HepG2 (cell line): ENCODE measurements at regions not wholly inside any gene's neighbourhood (a gene's known extent, or its start where the extent isn't known, plus 50 kb on each side); places are given as distances from the start of the nearest gene placed in this dataset.
A peak's percentile ranks its signal among the peaks of the same experiment; 100 is the strongest.

Experiments used
- DNMT3B ChIP-seq: conservative IDR thresholded peaks from 2 replicates; pipeline ENCODE4 v1.6.1; 2016; ENCODE audit warnings: missing biosample characterization, control low read depth
- E2F2 ChIP-seq: sonication (generic); formaldehyde crosslinking; IDR thresholded peaks from 2 replicates; pipeline ENCODE4 v1.4.0; 2020; ENCODE audit warnings: missing genetic modification reagents, borderline replicate concordance
- ELF3 ChIP-seq: IDR thresholded peaks from 2 replicates; pipeline ENCODE4 v1.6.1; 2016; ENCODE audit warnings: missing genetic modification reagents, missing compliant biosample characterization
- HDAC1 ChIP-seq: sonication (generic); formaldehyde crosslinking; IDR thresholded peaks from 2 replicates; pipeline ENCODE4 v1.5.1; 2020; ENCODE audit warnings: mild to moderate bottlenecking, missing genetic modification reagents
- HNF4A ChIP-seq: sonication (generic); formaldehyde crosslinking; IDR thresholded peaks from 2 replicates; pipeline ENCODE4 v1.4.0; 2020; ENCODE audit warnings: missing genetic modification reagents
- IKZF1 ChIP-seq: fragments of 450-650 bp; IDR thresholded peaks from 2 replicates; pipeline ENCODE4 v1.7.1; 2016
- JUN ChIP-seq: sonication (generic); formaldehyde crosslinking; IDR thresholded peaks from 2 replicates; pipeline ENCODE4 v1.4.0; 2020; ENCODE audit warnings: mild to moderate bottlenecking, missing genetic modification reagents
- MAF1 ChIP-seq: sonication (generic); formaldehyde crosslinking; IDR thresholded peaks from 2 replicates; pipeline ENCODE4 v1.5.0; 2020; ENCODE audit warnings: missing genetic modification reagents, borderline replicate concordance
- PCBP1 ChIP-seq: fragments of 200-400 bp; formaldehyde crosslinking; IDR thresholded peaks from 2 replicates; pipeline ENCODE4 v1.6.1; 2017; ENCODE audit warnings: mild to moderate bottlenecking, low read depth, low read length, borderline replicate concordance
- SAP130 ChIP-seq: IDR thresholded peaks from 2 replicates; pipeline ENCODE4 v1.6.1; 2016; ENCODE audit warnings: low read depth
- SNRNP70 ChIP-seq: fragments of 200-400 bp; formaldehyde crosslinking; IDR thresholded peaks from 2 replicates; pipeline ENCODE4 v1.6.1; 2017; ENCODE audit warnings: mild to moderate bottlenecking, low read depth, low read length, moderate library complexity
- SOX13 ChIP-seq, 3 experiments: fragments of 450-650 bp in 1 of 3; sonication (generic) in 1 of 3; formaldehyde crosslinking in 1 of 3; IDR thresholded peaks in 2 of 3; conservative IDR thresholded peaks in 1 of 3; 2 replicates each; pipeline versions ENCODE4 v1.5.0 to v1.6.1; 2016 to 2020; ENCODE audit warnings: antibody characterized with exemption in 1 of 3, mild to moderate bottlenecking in 1 of 3, missing compliant biosample characterization in 1 of 3, missing genetic modification reagents in 1 of 3, moderate library complexity in 1 of 3
- TAF1 ChIP-seq: sonication (generic); formaldehyde crosslinking; IDR thresholded peaks from 2 replicates; pipeline ENCODE4 v1.4.0; 2020; ENCODE audit warnings: missing genetic modification reagents
- TOPORS ChIP-seq: sonication (generic); formaldehyde crosslinking; IDR thresholded peaks from 2 replicates; pipeline ENCODE4 v1.8.0; 2023; ENCODE audit warnings: mild to moderate bottlenecking, missing genetic modification reagents
- ZBTB46 ChIP-seq: sonication (generic); formaldehyde crosslinking; IDR thresholded peaks from 2 replicates; pipeline ENCODE4 v1.4.0; 2020; ENCODE audit warnings: mild to moderate bottlenecking, missing genetic modification reagents, borderline replicate concordance
- ZNF160 ChIP-seq: sonication (generic); formaldehyde crosslinking; IDR thresholded peaks from 2 replicates; pipeline ENCODE4 v1.8.0; 2022; ENCODE audit warnings: mild to moderate bottlenecking, inconsistent platforms, missing genetic modification reagents
- ZNF251 ChIP-seq: sonication (generic); formaldehyde crosslinking; IDR thresholded peaks from 2 replicates; pipeline ENCODE4 v1.9.0; 2021; ENCODE audit warnings: mild to moderate bottlenecking, missing genetic modification reagents
- ZNF30 ChIP-seq: sonication (generic); formaldehyde crosslinking; IDR thresholded peaks from 2 replicates; pipeline ENCODE4 v1.5.0; 2020; ENCODE audit warnings: mild to moderate bottlenecking, missing genetic modification reagents
- ZNF44 ChIP-seq: sonication (generic); formaldehyde crosslinking; IDR thresholded peaks from 2 replicates; pipeline ENCODE4 v1.5.1; 2020; ENCODE audit warnings: mild to moderate bottlenecking, missing genetic modification reagents
- ZNF563 ChIP-seq: sonication (generic); formaldehyde crosslinking; IDR thresholded peaks from 2 replicates; pipeline ENCODE4 v1.8.0; 2022; ENCODE audit warnings: mild to moderate bottlenecking, moderate library complexity, missing genetic modification reagents
- ZNF597 ChIP-seq: sonication (generic); formaldehyde crosslinking; IDR thresholded peaks from 2 replicates; pipeline ENCODE4 v1.5.0; 2020; ENCODE audit warnings: missing genetic modification reagents
- ZNF605 ChIP-seq: sonication (generic); formaldehyde crosslinking; IDR thresholded peaks from 2 replicates; pipeline ENCODE4 v1.8.0; 2022; ENCODE audit warnings: mild to moderate bottlenecking, missing genetic modification reagents
- ZNF747 ChIP-seq: sonication (generic); formaldehyde crosslinking; IDR thresholded peaks from 2 replicates; pipeline ENCODE4 v1.8.1; 2023; ENCODE audit warnings: missing genetic modification reagents, mild to moderate bottlenecking, borderline replicate concordance
- ZZZ3 ChIP-seq: sonication (generic); formaldehyde crosslinking; IDR thresholded peaks from 2 replicates; pipeline ENCODE4 v1.4.0; 2020; ENCODE audit warnings: missing genetic modification reagents, mild to moderate bottlenecking, borderline replicate concordance
- TF ChIP-seq, protein P1 (sequence below): sonication (generic); formaldehyde crosslinking; IDR thresholded peaks from 2 replicates; pipeline ENCODE4 v1.4.0; 2020; ENCODE audit warnings: missing genetic modification reagents, mild to moderate bottlenecking, borderline replicate concordance

DNA sequence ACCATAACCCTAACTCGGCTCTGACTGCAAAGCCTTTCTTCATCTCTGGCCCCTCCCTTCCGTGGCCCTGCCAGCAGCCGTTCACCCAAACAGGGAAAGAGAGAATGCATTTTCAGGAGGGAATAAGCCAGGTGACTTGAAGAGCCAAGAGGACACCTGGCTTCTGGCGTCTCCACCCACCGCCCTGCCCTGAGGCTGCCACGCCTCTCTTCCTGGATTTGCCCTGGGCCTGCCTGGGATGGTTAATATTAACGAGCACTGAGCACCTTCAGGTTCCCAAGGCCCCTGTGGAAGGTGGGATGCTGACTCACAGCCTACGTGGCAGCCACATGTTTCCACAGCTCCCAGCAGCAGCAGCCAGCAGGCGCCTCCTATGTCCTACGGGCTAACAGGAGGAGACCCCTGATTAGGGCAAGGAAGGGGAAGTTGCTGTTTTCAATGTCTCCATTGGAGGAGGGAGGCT lies 138.0 kb upstream of the RREB1 start (continued):
- TF ChIP-seq ZZZ3 (CRISPR knock-in tag), result no peak
- TF ChIP-seq ZNF597 (CRISPR knock-in tag), result no peak
- no peak for TF ChIP-seq DNMT3B
- no peak for TF ChIP-seq ZNF605 (CRISPR knock-in tag)
- TF ChIP-seq ZNF563 (CRISPR knock-in tag), result 0 out of 2 replicates have a peak, but pooled peaks have one; percentile 46
- TF ChIP-seq TAF1 (CRISPR knock-in tag), result no peak
- TF ChIP-seq, protein P1, sequence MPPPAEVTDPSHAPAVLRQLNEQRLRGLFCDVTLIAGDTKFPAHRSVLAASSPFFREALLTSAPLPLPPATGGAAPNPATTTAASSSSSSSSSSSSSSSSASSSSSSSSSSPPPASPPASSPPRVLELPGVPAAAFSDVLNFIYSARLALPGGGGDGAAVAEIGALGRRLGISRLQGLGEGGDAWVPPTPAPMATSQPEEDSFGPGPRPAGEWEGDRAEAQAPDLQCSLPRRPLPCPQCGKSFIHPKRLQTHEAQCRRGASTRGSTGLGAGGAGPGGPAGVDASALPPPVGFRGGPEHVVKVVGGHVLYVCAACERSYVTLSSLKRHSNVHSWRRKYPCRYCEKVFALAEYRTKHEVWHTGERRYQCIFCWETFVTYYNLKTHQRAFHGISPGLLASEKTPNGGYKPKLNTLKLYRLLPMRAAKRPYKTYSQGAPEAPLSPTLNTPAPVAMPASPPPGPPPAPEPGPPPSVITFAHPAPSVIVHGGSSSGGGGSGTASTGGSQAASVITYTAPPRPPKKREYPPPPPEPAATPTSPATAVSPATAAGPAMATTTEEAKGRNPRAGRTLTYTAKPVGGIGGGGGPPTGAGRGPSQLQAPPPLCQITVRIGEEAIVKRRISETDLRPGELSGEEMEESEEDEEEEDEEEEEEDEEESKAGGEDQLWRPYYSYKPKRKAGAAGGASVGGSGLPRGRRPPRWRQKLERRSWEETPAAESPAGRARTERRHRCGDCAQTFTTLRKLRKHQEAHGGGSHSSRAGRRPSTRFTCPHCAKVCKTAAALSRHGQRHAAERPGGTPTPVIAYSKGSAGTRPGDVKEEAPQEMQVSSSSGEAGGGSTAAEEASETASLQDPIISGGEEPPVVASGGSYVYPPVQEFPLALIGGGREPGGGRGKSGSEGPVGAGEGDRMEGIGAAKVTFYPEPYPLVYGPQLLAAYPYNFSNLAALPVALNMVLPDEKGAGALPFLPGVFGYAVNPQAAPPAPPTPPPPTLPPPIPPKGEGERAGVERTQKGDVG (CRISPR knock-in tag), result 0 out of 2 replicates have a peak, but pooled peaks have one; percentile 43
- no peak for TF ChIP-seq TOPORS
- no peak for TF ChIP-seq IKZF1
- TF ChIP-seq JUN (CRISPR knock-in tag), result no peak
- no peak for TF ChIP-seq SNRNP70
- TF ChIP-seq SAP130 (CRISPR knock-in tag), result peak; percentile 73
- 0 out of 2 replicates have a peak, but pooled peaks have one; percentile 16 for TF ChIP-seq E2F2 (CRISPR knock-in tag)
- TF ChIP-seq ELF3 (CRISPR knock-in tag), result no peak
- TF ChIP-seq HDAC1, result peak; percentile 25; the same call in 1 of the 2 replicates
- no peak for TF ChIP-seq ZNF747 (CRISPR knock-in tag)
- TF ChIP-seq ZNF160, result no peak
- TF ChIP-seq MAF1, result no peak
- no peak for TF ChIP-seq ZNF44 (CRISPR knock-in tag)
- TF ChIP-seq HNF4A (CRISPR knock-in tag), result no peak
- no peak for TF ChIP-seq ZNF251 (CRISPR knock-in tag)
- no peak for TF ChIP-seq ZBTB46 (CRISPR knock-in tag)
- TF ChIP-seq SOX13 (IDR thresholded peaks at IDR 0.05), result no peak
- no peak for TF ChIP-seq SOX13 (CRISPR knock-in tag; conservative IDR thresholded peaks at IDR 0.05 in 1 of 2, IDR thresholded peaks at IDR 0.05 in 1 of 2)
- no peak for TF ChIP-seq PCBP1
- TF ChIP-seq ZNF30 (CRISPR knock-in tag), result no peak
